Keratinocyte (primary cell): ENCODE measurements at regions not wholly inside any gene's neighbourhood (a gene's known extent, or its start where the extent isn't known, plus 50 kb on each side); places are given as distances from the start of the nearest gene placed in this dataset.

Source experiments
- DNase-seq: peaks from one replicate; pipeline ENCODE4 v3.0.0-alpha.2; 2011; ENCODE audit warnings: low read depth, missing footprints, low spot score
- FAIRE-seq: peaks from 2 replicates; lab custom pipeline; 2011; peaks lifted over from hg19 to GRCh38; lab: Jason Lieb, UNC
- H2AFZ ChIP-seq: 2 replicates; pipeline ENCODE4 v1.6.0; 2012; ENCODE audit warnings: low read length, control low read depth, inconsistent platforms; ENCODE audit not compliant: control insufficient read depth
- H3K27ac ChIP-seq: 2 replicates; pipeline ENCODE4 v1.5.1; 2011; ENCODE audit warnings: low read length; ENCODE audit not compliant: control insufficient read depth, insufficient read depth
- H3K27me3 ChIP-seq: 3 replicates; pipeline ENCODE4 v1.6.0; 2011; ENCODE audit warnings: low read length; ENCODE audit not compliant: control insufficient read depth, insufficient read depth; ENCODE audit errors: extremely low read depth
- H3K36me3 ChIP-seq, 2 experiments: 2 replicates in 1 of 2; 3 replicates in 1 of 2; pipeline ENCODE4 v1.5.1; 2011; ENCODE audit warnings: low read length in 2 of 2, mild to moderate bottlenecking in 1 of 2; ENCODE audit not compliant: control insufficient read depth in 2 of 2, insufficient read depth in 2 of 2; ENCODE audit errors: extremely low read depth in 1 of 2
- H3K4me1 ChIP-seq: 3 replicates; pipeline ENCODE4 v1.5.1; 2011; ENCODE audit warnings: low read length; ENCODE audit not compliant: control insufficient read depth, insufficient read depth; ENCODE audit errors: extremely low read depth
- H3K4me2 ChIP-seq: 3 replicates; pipeline ENCODE4 v1.6.0; 2011; ENCODE audit warnings: low read depth, low read length; ENCODE audit not compliant: control insufficient read depth, insufficient read depth; ENCODE audit errors: extremely low read depth
- H3K4me3 ChIP-seq, 3 experiments: fragments of 200-600 bp in 1 of 3; sonication (generic) in 1 of 3; 2 replicates in 2 of 3; 3 replicates in 1 of 3; pipeline ENCODE4 v1.5.1; 2011 to 2016; ENCODE audit warnings: low read length in 3 of 3, mild to moderate bottlenecking in 3 of 3, control low read depth in 2 of 3, inconsistent platforms in 1 of 3, low read depth in 1 of 3, mixed read lengths in 1 of 3, mixed run types in 1 of 3, moderate library complexity in 1 of 3; ENCODE audit not compliant: control insufficient read depth in 2 of 3, insufficient read depth in 2 of 3; ENCODE audit errors: extremely low read depth in 1 of 3
- H3K79me2 ChIP-seq: 2 replicates; pipeline ENCODE4 v1.6.0; 2012; ENCODE audit warnings: low read length; ENCODE audit not compliant: control insufficient read depth, insufficient read depth
- H3K9ac ChIP-seq: 3 replicates; pipeline ENCODE4 v1.6.0; 2011; ENCODE audit warnings: low read length; ENCODE audit not compliant: control insufficient read depth, insufficient read depth; ENCODE audit errors: extremely low read depth
- H3K9me1 ChIP-seq: 3 replicates; pipeline ENCODE4 v1.6.0; 2011; ENCODE audit warnings: low read length; ENCODE audit not compliant: control insufficient read depth, insufficient read depth; ENCODE audit errors: extremely low read depth
- H3K9me3 ChIP-seq: 2 replicates; pipeline ENCODE4 v1.5.1; 2012; ENCODE audit warnings: low read depth, low read length; ENCODE audit not compliant: control insufficient read depth
- H4K20me1 ChIP-seq: 3 replicates; pipeline ENCODE4 v1.6.0; 2011; ENCODE audit warnings: low read length; ENCODE audit not compliant: control insufficient read depth, insufficient read depth; ENCODE audit errors: extremely low read depth
- EZH2 ChIP-seq: IDR thresholded peaks from one replicate; pipeline ENCODE4 v1.6.1; 2012; ENCODE audit warnings: inconsistent platforms, mild to moderate bottlenecking, low read length, moderate library complexity
- dilution Hi-C: fragments of 300-500 bp; cut with MboI; formaldehyde crosslinking; loops from one replicate; pipeline ENCODE4 v1.7.0; 2020; ENCODE audit warnings: low sequenced_read_pairs; ENCODE audit not compliant: extremely low pct_ligation_motif_present
- TF ChIP-seq, protein P1 (sequence below), 3 experiments: IDR thresholded peaks in 1 of 3; conservative IDR thresholded peaks in 1 of 3; optimal IDR thresholded peaks in 1 of 3; 2 replicates in 2 of 3; 3 replicates in 1 of 3; pipeline versions ENCODE3 to v1.5.1; 2011; ENCODE audit warnings: low read length in 3 of 3, mild to moderate bottlenecking in 3 of 3, moderate library complexity in 2 of 3, control low read depth in 1 of 3, inconsistent platforms in 1 of 3; ENCODE audit not compliant: insufficient read depth in 2 of 3; ENCODE audit errors: extremely low read depth in 1 of 3

DNA sequence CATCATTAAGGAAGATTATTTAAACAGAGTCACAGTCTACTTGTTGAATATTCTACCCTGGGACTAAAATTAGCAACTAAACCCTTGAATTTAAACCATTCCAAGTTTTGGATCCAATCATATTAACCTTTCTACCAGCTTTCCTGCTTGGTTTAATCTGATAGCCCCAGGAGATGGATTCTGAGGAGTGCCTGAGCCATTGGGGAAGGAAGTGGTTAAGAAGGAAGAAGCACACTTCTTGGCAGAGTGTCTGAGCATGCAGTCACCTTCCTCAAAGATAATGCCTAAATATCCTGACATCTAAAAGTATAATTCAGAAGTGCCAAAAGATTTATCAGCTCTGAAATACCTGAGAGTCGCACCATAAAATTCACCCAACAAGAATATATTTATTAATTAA, 74.1 kb upstream of the SNCAIP start:
- no peak for DNase-seq
- Histone ChIP-seq H3K9ac (no peak overlapping the region), H2AFZ (no peak overlapping the region), H4K20me1 (no peaks in the 10 kb centered on the region), H3K36me3 (no peaks in the 10 kb centered on the region), H3K9me1 (no peaks in the 10 kb centered on the region), H3K4me1 (peaks cover 14% of the 10 kb centered on the region), H3K4me2 (no peak overlapping the region), H3K79me2 (no peaks in the 10 kb centered on the region), H3K27ac (no peak overlapping the region), H3K27me3 (no peaks in the 10 kb centered on the region), H3K9me3 (no peaks in the 10 kb centered on the region), H3K4me3 (no peak overlapping the region)
- dilution Hi-C loops: no loop called here
- FAIRE-seq: peak; percentile 48
- TF ChIP-seq EZH2: no peak
- TF ChIP-seq, protein P1, sequence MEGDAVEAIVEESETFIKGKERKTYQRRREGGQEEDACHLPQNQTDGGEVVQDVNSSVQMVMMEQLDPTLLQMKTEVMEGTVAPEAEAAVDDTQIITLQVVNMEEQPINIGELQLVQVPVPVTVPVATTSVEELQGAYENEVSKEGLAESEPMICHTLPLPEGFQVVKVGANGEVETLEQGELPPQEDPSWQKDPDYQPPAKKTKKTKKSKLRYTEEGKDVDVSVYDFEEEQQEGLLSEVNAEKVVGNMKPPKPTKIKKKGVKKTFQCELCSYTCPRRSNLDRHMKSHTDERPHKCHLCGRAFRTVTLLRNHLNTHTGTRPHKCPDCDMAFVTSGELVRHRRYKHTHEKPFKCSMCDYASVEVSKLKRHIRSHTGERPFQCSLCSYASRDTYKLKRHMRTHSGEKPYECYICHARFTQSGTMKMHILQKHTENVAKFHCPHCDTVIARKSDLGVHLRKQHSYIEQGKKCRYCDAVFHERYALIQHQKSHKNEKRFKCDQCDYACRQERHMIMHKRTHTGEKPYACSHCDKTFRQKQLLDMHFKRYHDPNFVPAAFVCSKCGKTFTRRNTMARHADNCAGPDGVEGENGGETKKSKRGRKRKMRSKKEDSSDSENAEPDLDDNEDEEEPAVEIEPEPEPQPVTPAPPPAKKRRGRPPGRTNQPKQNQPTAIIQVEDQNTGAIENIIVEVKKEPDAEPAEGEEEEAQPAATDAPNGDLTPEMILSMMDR (optimal IDR thresholded peaks at IDR 0.05 in 1 of 3, IDR thresholded peaks at IDR 0.05 in 1 of 3, conservative IDR thresholded peaks at IDR 0.05 in 1 of 3; ENCODE audit: extremely low read depth in 1 of 3, insufficient read depth in 2 of 3, low read length in 3 of 3): no peak

DNA sequence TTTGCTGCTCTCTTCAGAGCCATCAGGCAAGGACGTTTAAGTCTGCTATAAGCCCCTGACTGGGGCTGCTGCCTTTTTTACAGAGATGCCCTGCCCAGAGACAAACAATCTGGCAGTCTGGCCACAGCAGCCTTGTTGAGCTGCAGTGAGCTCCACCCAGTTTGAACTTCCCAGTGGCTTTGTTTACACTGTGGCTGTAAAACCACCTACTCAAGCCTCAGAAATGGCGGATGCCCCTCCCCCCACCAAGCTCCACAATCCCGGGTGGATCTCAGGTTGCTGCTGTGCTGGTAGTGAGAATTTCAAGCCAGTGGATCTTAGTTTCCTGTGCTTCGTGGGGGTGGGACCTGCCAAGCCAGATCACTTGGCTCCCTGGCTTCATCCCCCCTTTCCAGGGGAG, 59.7 kb upstream of the SNCAIP start:
- DNase-seq (no peak), FAIRE-seq (no peak)
- no peaks in the 10 kb centered on the region for H4K20me1 ChIP-seq
- H3K27ac ChIP-seq: no peak overlapping the region
- dilution Hi-C loops: no loop called here
- no peaks in the 10 kb centered on the region for H3K9me3 ChIP-seq
- no peaks in the 10 kb centered on the region for H3K4me1 ChIP-seq
- H3K36me3 ChIP-seq: no peaks in the 10 kb centered on the region
- H3K79me2 ChIP-seq: no peaks in the 10 kb centered on the region
- no peak for TF ChIP-seq EZH2
- TF ChIP-seq, protein P1 (optimal IDR thresholded peaks at IDR 0.05 in 1 of 3, IDR thresholded peaks at IDR 0.05 in 1 of 3, conservative IDR thresholded peaks at IDR 0.05 in 1 of 3; ENCODE audit: extremely low read depth in 1 of 3, insufficient read depth in 2 of 3, low read length in 3 of 3): no peak
- no peak overlapping the region for H3K4me3 ChIP-seq
- H2AFZ ChIP-seq: no peak overlapping the region
- no peaks in the 10 kb centered on the region for H3K9me1 ChIP-seq
- no peaks in the 10 kb centered on the region for H3K27me3 ChIP-seq
- no peak overlapping the region for H3K9ac ChIP-seq
- no peak overlapping the region for H3K4me2 ChIP-seq
